GM18868 (cell line): ENCODE measurements at regions not wholly inside any gene's neighbourhood (a gene's known extent, or its start where the extent isn't known, plus 50 kb on each side); places are given as distances from the start of the nearest gene placed in this dataset.

Experiments used
- ATAC-seq: cut with Tn5 transposase; IDR thresholded peaks from one replicate; pipeline ENCODE4 v1.9.1; 2021; ENCODE audit warnings: mild to moderate bottlenecking, moderate library complexity; ENCODE audit not compliant: unreplicated experiment

DNA sequence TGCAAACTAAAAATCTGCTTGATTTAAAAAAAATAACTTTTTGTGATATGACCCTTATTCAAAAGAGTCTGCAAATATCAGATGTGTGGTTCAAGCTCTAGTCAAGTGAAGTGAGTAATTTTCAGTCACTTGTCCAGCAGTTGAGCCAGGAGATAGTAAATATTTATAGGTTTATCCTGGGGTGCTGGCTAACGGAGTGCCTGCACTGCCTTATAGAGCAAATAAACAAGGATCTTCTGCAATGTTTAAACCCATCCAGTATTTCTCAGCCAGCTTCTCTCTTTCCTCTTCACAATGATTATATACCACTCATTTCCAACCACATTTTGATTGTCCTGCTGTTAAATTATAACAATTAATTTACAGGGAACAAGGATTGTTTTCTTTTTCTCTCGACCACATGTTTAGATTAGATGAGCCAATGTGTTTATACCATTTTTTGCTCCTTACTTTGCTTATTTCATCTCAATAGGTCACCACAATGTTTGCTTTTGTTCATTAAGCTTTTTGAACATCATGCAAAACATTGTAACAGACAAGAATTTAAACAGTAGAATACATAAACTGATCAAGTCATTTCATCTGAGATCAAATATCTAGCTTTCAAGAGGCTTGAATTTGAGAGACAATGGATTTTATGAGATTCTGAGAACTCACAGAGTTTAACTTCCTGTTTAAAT lies 60.3 kb upstream of the GREM2 start:
- ATAC-seq: no peak

DNA sequence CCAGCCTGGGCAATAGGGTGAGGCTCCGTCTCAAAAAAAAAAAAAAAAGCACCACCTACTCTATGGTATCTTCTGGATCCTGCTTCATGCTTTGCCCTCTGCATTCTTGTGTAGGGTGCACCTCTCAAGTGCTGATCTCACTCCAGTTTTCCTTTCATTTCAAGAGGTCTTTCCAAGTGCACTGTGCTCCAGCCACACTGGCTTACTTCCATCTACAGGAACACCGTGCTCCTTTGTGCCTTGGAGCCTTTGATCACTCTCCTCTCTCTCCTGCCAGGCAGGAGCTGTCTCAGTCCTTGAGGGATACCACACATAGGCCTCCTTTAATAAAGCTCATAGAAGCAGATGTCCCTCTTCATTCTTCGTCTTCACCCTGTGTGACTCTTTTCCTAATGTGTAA lies 55.4 kb upstream of the GREM2 start:
- no peak for ATAC-seq

DNA sequence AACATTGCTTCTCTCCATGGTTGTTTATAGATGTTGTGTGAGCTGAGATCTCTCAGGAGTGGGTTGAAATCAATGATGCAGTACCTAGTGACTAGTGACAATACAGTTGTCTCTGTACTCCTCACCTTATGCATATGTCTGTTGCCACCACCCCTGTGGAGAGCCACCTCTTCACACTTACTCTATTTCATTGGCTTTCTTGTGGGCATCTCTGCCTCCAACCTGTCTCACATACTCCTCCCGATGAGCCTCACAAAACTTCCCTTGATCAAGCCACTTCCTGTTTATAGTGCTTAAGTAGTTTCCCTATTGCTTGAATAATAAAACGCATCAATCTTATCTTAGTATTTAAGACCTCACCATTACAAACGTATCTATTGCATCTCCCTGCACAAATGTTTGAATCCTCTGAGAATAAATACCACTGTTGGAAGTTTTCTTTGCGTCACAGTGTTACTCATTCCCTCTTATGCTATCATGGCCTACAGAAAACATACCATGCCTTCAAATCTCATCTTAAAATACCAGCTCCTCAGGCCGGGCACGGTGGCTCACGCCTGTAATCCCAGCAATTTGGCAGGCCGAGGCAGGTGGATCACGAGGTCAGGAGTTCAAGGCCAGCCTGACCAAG lies 54.7 kb upstream of the GREM2 start:
- no peak for ATAC-seq

DNA sequence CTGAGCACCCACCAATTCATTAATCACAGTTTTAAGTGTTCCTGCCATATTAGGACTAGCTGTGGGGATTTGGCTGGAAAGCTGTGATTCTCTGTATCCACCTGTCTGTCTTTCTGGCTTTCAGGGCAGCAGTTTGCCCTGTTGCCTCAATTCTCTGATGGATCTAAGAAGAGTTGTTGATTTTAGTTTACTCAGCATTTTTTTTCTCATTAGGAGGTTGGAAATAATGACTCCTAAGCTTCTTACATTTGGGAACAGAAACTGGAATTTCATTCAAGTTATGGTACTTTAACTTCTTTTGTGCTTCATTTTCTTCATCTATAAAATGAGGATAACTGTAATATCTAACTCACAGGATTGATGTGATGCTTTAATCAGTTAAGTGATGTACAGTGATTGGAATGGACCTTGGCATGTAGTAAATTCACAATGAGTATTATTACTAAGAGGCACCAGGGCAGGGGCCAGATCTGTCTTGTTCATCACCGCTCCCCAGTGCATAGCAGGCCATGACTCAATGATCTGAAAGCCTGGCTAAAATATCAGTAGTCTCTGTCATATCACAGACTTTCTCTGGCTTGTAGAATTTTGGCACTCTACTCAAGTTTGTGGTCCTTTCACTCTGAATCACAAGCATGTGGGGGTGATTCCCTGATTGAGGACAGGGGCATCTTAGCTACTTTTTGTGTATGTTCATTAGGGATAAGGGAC lies 51.4 kb upstream of the GREM2 start:
- ATAC-seq: no peak
